H1 (cell line): ENCODE measurements at regions not wholly inside any gene's neighbourhood (a gene's known extent, or its start where the extent isn't known, plus 50 kb on each side); places are given as distances from the start of the nearest gene placed in this dataset.

ENCODE experiments used
- CBX5 ChIP-seq: fragments of 300-800, 300-1000 bp; sonication (generic); IDR thresholded peaks from 2 replicates; pipeline ENCODE4 v1.7.1; 2016; ENCODE audit warnings: antibody characterized with exemption, low read length, low read depth
- CBX8 ChIP-seq: fragments of 300-800, 300-1000 bp; sonication (generic); IDR thresholded peaks from 2 replicates; pipeline ENCODE4 v1.7.1; 2016; ENCODE audit warnings: low read depth, low read length, borderline replicate concordance
- CHD7 ChIP-seq: fragments of 300-600 bp; sonication (generic); IDR thresholded peaks from 2 replicates; pipeline ENCODE4 v1.7.1; 2012; ENCODE audit warnings: low read length, moderate library complexity, mild to moderate bottlenecking, inconsistent platforms; ENCODE audit not compliant: insufficient replicate concordance
- EP300 ChIP-seq, 2 experiments: IDR thresholded peaks; 1 replicate in 1 of 2; 2 replicates in 1 of 2; pipeline ENCODE4 v1.6.1; 2011 to 2012; ENCODE audit warnings: low read depth in 2 of 2, low read length in 2 of 2, mild to moderate bottlenecking in 2 of 2, borderline replicate concordance in 1 of 2, inconsistent platforms in 1 of 2, moderate library complexity in 1 of 2
- RXRA ChIP-seq: IDR thresholded peaks from 2 replicates; pipeline ENCODE4 v1.6.1; 2011; ENCODE audit warnings: low read depth, mild to moderate bottlenecking, low read length, moderate library complexity; ENCODE audit not compliant: insufficient read depth

GRCh38 chr5:88034520-88034919, 234.1 kb downstream of the TMEM161B start (continued):
- TF ChIP-seq CHD7 (no peak), RXRA (no peak), EP300 (IDR thresholded peaks at IDR 0.05; ENCODE audit: borderline replicate concordance in 1 of 2, low read depth in 2 of 2, low read length in 2 of 2) (no peak), CBX5 (no peak), CBX8 (no peak)
